ENCODE measurements at regions not wholly inside any gene's neighbourhood (a gene's known extent, or its start where the extent isn't known, plus 50 kb on each side); places are given as distances from the start of the nearest gene placed in this dataset.

DNA sequence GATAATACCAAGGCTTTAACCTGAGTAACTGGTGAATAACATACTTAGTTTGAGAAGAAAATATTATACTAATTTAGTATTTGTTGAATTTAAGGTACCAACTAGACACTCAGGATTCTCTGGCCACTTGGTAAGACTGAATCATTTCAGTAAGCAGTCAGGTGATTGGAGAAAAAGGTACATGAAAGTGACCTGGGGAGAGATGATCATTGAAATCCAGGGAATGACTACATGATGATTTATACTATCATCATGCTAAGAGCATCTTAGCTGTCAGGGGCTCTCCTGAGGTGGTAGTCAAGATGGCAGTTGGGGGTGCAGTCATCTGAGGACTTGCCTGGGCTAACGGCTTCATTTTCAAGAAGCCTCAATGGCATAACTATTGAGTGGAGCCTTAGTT lies 571.2 kb upstream of the ACVR2A start:
- Histone ChIP-seq H2AFZ (ENCODE audit: low read length) (no peak overlapping the region), H4K8ac (replicated peaks; ENCODE audit: insufficient read length, low read depth, low read length) (no peak overlapping the region), H3K18ac (ENCODE audit: insufficient read length, low read depth, low read length) (no peak overlapping the region), H2BK20ac (ENCODE audit: low read depth, low read length, poor library complexity, severe bottlenecking) (no peak overlapping the region), H4K91ac (ENCODE audit: insufficient read length, low read depth, low read length) (no peak overlapping the region), H2BK5ac (ENCODE audit: insufficient read length, low read length) (no peak overlapping the region), H3K4ac (ENCODE audit: low read depth, low read length) (no peak overlapping the region), H3K9ac (ENCODE audit: extremely low read depth, insufficient read length, low read length) (no peak overlapping the region), H3K9me3 (ENCODE audit: control insufficient read depth, low read depth, low read length) (peaks cover 13% of the 10 kb centered on the region), H2AK5ac (ENCODE audit: insufficient read length, low read length) (no peak overlapping the region), H3K79me2 (ENCODE audit: insufficient read depth, low read length) (no peaks in the 10 kb centered on the region), H4K5ac (ENCODE audit: insufficient read length, low read depth, low read length) (no peak overlapping the region), H3K27me3 (ENCODE audit: insufficient read depth, low read length) (no peaks in the 10 kb centered on the region), H3K23me2 (ENCODE audit: insufficient read length, low read depth, low read length, poor library complexity, severe bottlenecking) (no peaks in the 10 kb centered on the region), H3K79me1 (ENCODE audit: insufficient read depth, low read depth, low read length, poor library complexity, severe bottlenecking) (no peaks in the 10 kb centered on the region), H3K14ac (ENCODE audit: insufficient read depth, low read length) (no peak overlapping the region), H2BK120ac (ENCODE audit: low read depth, low read length, poor library complexity, severe bottlenecking) (no peak overlapping the region), H3K27ac (ENCODE audit: insufficient read length, low read depth, low read length) (no peak overlapping the region), H2BK15ac (ENCODE audit: low read depth, low read length) (no peak overlapping the region), H3K4me2 (ENCODE audit: insufficient read depth, insufficient read length, low read length) (no peak overlapping the region), H3K56ac (ENCODE audit: insufficient read length, low read depth, low read length) (no peak overlapping the region), H4K20me1 (ENCODE audit: control insufficient read depth, insufficient read depth, insufficient read length) (no peaks in the 10 kb centered on the region), H3T11ph (ENCODE audit: low read length) (no peak overlapping the region), H3K4me1 (ENCODE audit: insufficient read depth, low read length) (no peaks in the 10 kb centered on the region), H2BK12ac (ENCODE audit: insufficient read length, low read depth, low read length) (no peak overlapping the region), H3K23ac (ENCODE audit: insufficient read length, low read depth, low read length) (no peak overlapping the region)
- Mint-ChIP-seq H3K27ac (no peak overlapping the region), H3K9me3 (peaks cover 18 to 19% of the 10 kb centered on the region in 2 experiments), H3K27me3 (ENCODE audit: low read depth) (no peaks in the 10 kb centered on the region; the same call in 1 of the 2 replicates), H3K4me3 (no peak overlapping the region), H3K4me1 (peaks cover 0 to 5% of the 10 kb centered on the region in 2 experiments; a peak in 1 of 4 replicates), H3K36me3 (ENCODE audit: insufficient read depth in 1 of 3, low read depth in 3 of 3) (peaks cover 13 to 19% (median 16%) of the 10 kb centered on the region in 3 experiments)
- TF ChIP-seq, protein P1, sequence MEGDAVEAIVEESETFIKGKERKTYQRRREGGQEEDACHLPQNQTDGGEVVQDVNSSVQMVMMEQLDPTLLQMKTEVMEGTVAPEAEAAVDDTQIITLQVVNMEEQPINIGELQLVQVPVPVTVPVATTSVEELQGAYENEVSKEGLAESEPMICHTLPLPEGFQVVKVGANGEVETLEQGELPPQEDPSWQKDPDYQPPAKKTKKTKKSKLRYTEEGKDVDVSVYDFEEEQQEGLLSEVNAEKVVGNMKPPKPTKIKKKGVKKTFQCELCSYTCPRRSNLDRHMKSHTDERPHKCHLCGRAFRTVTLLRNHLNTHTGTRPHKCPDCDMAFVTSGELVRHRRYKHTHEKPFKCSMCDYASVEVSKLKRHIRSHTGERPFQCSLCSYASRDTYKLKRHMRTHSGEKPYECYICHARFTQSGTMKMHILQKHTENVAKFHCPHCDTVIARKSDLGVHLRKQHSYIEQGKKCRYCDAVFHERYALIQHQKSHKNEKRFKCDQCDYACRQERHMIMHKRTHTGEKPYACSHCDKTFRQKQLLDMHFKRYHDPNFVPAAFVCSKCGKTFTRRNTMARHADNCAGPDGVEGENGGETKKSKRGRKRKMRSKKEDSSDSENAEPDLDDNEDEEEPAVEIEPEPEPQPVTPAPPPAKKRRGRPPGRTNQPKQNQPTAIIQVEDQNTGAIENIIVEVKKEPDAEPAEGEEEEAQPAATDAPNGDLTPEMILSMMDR (conservative IDR thresholded peaks at IDR 0.05) = no peak
- no CpG with 5 or more reads among the region's 1 CpG for WGBS (ENCODE audit: extremely low coverage, insufficient read length, low lambda C conversion rate)
- no peak for DNase-seq
